ENCODE measurements at regions not wholly inside any gene's neighbourhood (a gene's known extent, or its start where the extent isn't known, plus 50 kb on each side); places are given as distances from the start of the nearest gene placed in this dataset.

GRCh38 chr2:4964579-4964978 lies 727.6 kb upstream of the SOX11 start:
- H3K9me3 ChIP-seq, result no peaks in the 10 kb centered on the region
- TF ChIP-seq, protein P1, sequence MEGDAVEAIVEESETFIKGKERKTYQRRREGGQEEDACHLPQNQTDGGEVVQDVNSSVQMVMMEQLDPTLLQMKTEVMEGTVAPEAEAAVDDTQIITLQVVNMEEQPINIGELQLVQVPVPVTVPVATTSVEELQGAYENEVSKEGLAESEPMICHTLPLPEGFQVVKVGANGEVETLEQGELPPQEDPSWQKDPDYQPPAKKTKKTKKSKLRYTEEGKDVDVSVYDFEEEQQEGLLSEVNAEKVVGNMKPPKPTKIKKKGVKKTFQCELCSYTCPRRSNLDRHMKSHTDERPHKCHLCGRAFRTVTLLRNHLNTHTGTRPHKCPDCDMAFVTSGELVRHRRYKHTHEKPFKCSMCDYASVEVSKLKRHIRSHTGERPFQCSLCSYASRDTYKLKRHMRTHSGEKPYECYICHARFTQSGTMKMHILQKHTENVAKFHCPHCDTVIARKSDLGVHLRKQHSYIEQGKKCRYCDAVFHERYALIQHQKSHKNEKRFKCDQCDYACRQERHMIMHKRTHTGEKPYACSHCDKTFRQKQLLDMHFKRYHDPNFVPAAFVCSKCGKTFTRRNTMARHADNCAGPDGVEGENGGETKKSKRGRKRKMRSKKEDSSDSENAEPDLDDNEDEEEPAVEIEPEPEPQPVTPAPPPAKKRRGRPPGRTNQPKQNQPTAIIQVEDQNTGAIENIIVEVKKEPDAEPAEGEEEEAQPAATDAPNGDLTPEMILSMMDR (IDR thresholded peaks at IDR 0.05), result no peak
- TF ChIP-seq POLR2A (IDR thresholded peaks at IDR 0.05), result no peak
- no peaks in the 10 kb centered on the region for H3K4me1 ChIP-seq
- H3K4me3 ChIP-seq (replicated peaks in 1 of 3), result no peak overlapping the region
- intact Hi-C loops (cut with DNase I), result no loop called here
- DNase-seq, result no peak
- WGBS, 2 donors, result 80 to 82% methylated on average over 16 of the region's 16 CpGs
- H3K36me3 ChIP-seq, result no peaks in the 10 kb centered on the region
- H3K27ac ChIP-seq, result no peak overlapping the region
- no peaks in the 10 kb centered on the region for H3K27me3 ChIP-seq

GRCh38 chr2:4965556-4966320 lies 726.4 kb upstream of the SOX11 start:
- TF ChIP-seq POLR2A (IDR thresholded peaks at IDR 0.05), result no peak
- TF ChIP-seq, protein P1 (IDR thresholded peaks at IDR 0.05), result no peak
- Histone ChIP-seq H3K27ac (no peak overlapping the region), H3K4me3 (replicated peaks in 1 of 3) (no peak overlapping the region), H3K4me1 (no peaks in the 10 kb centered on the region), H3K27me3 (no peaks in the 10 kb centered on the region), H3K9me3 (no peaks in the 10 kb centered on the region), H3K36me3 (no peaks in the 10 kb centered on the region)
- no peak for DNase-seq
- 83 to 86% methylated on average over 6 of the region's 6 CpGs for WGBS, 2 donors
- intact Hi-C loops (cut with DNase I), result no loop called here

- Histone ChIP-seq H3K27me3 (no peaks in the 10 kb centered on the region), H3K4me1 (no peaks in the 10 kb centered on the region), H3K27ac (no peak overlapping the region), H3K9me3 (no peaks in the 10 kb centered on the region), H3K36me3 (no peaks in the 10 kb centered on the region), H3K4me3 (replicated peaks in 1 of 3) (no peak overlapping the region)
- intact Hi-C loops (cut with DNase I), result no loop called here
- TF ChIP-seq, protein P1 (IDR thresholded peaks at IDR 0.05), result no peak
- TF ChIP-seq POLR2A (IDR thresholded peaks at IDR 0.05), result no peak
- DNase-seq, result no peak
- 92 to 95% methylated on average over 2 of the region's 2 CpGs for WGBS, 2 donors
These were observed 725.0 kb upstream of the SOX11 start for GRCh38 chr2:4967206-4967605.

- Histone ChIP-seq H3K4me1 (no peaks in the 10 kb centered on the region), H3K36me3 (no peaks in the 10 kb centered on the region), H3K27me3 (no peaks in the 10 kb centered on the region), H3K4me3 (replicated peaks in 1 of 3) (no peak overlapping the region), H3K27ac (no peak overlapping the region), H3K9me3 (no peaks in the 10 kb centered on the region)
- intact Hi-C loops (cut with DNase I), result no loop called here
- no peak for DNase-seq
- 81 to 83% methylated on average over 5 of the region's 5 CpGs for WGBS, 2 donors
- TF ChIP-seq, protein P1 (IDR thresholded peaks at IDR 0.05), result no peak
- no peak for TF ChIP-seq POLR2A (IDR thresholded peaks at IDR 0.05)
These were observed 719.7 kb upstream of the SOX11 start for GRCh38 chr2:4972472-4972871.

- intact Hi-C loops (cut with DNase I), result no loop called here
- TF ChIP-seq, protein P1 (IDR thresholded peaks at IDR 0.05), result no peak
- no peak for TF ChIP-seq POLR2A (IDR thresholded peaks at IDR 0.05)
- H3K4me3 ChIP-seq (replicated peaks in 1 of 3), result no peak overlapping the region
These were observed 718.8 kb upstream of the SOX11 start for GRCh38 chr2:4973354-4973753.

More at GRCh38 chr2:4973354-4973753, 718.8 kb upstream of the SOX11 start:
- H3K36me3 ChIP-seq, result no peaks in the 10 kb centered on the region
- no peak for DNase-seq
- no peaks in the 10 kb centered on the region for H3K9me3 ChIP-seq
- no peak overlapping the region for H3K27ac ChIP-seq
- H3K27me3 ChIP-seq, result no peaks in the 10 kb centered on the region
- no peaks in the 10 kb centered on the region for H3K4me1 ChIP-seq

Data from thyroid gland (tissue), 4 donors.